ENCODE measurements at regions not wholly inside any gene's neighbourhood (a gene's known extent, or its start where the extent isn't known, plus 50 kb on each side); places are given as distances from the start of the nearest gene placed in this dataset.

GRCh38 chr6:140039364-140039763 is 664.9 kb upstream of the CITED2 start:
- H3K9me3 ChIP-seq = no peaks in the 10 kb centered on the region
- WGBS, 2 donors = 85% methylated on average over 2 of the region's 2 CpGs
- intact Hi-C loops (cut with DNase I; ENCODE audit: low total_unique reads) = no loop called here
- DNase-seq = no peak
- H3K4me3 ChIP-seq = no peak overlapping the region
- no peaks in the 10 kb centered on the region for H3K27me3 ChIP-seq
- H3K4me1 ChIP-seq = no peaks in the 10 kb centered on the region
- H3K27ac ChIP-seq = no peak overlapping the region
- TF ChIP-seq, protein P1, sequence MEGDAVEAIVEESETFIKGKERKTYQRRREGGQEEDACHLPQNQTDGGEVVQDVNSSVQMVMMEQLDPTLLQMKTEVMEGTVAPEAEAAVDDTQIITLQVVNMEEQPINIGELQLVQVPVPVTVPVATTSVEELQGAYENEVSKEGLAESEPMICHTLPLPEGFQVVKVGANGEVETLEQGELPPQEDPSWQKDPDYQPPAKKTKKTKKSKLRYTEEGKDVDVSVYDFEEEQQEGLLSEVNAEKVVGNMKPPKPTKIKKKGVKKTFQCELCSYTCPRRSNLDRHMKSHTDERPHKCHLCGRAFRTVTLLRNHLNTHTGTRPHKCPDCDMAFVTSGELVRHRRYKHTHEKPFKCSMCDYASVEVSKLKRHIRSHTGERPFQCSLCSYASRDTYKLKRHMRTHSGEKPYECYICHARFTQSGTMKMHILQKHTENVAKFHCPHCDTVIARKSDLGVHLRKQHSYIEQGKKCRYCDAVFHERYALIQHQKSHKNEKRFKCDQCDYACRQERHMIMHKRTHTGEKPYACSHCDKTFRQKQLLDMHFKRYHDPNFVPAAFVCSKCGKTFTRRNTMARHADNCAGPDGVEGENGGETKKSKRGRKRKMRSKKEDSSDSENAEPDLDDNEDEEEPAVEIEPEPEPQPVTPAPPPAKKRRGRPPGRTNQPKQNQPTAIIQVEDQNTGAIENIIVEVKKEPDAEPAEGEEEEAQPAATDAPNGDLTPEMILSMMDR (IDR thresholded peaks at IDR 0.05) = no peak
- no peak for TF ChIP-seq POLR2A (IDR thresholded peaks at IDR 0.05)
- no peaks in the 10 kb centered on the region for H3K36me3 ChIP-seq (ENCODE audit: low read depth, missing control alignments)

DNA sequence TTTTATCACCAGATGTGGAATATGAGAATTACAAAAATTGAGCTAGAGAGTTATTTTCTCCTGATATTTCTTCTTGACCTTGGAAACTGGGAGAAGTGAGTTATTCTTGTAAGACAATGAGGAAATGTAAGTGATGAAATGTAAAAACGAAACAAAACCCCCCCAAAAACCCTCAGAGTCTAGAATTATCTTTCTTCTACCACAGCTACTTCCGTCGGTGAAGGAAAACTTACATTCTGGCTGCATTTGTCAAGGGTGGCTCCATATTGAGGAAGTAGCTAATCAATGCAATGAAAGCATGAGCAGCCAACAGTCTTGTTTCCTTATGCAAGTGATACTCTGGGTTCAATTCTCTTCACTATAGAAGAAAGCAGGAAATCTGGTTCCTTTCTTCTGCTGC is 661.7 kb upstream of the CITED2 start:
- Histone ChIP-seq H3K27ac (no peak overlapping the region), H3K4me3 (no peak overlapping the region), H3K9me3 (no peaks in the 10 kb centered on the region), H3K27me3 (no peaks in the 10 kb centered on the region), H3K36me3 (ENCODE audit: low read depth, missing control alignments) (no peaks in the 10 kb centered on the region), H3K4me1 (no peaks in the 10 kb centered on the region)
- intact Hi-C loops (cut with DNase I; ENCODE audit: low total_unique reads) = no loop called here
- WGBS, 2 donors = 76 to 86% methylated on average over 3 of the region's 3 CpGs
- no peak for DNase-seq
- TF ChIP-seq, protein P1 (IDR thresholded peaks at IDR 0.05) = no peak
- no peak for TF ChIP-seq POLR2A (IDR thresholded peaks at IDR 0.05)

GRCh38 chr6:140032189-140032588 is 657.7 kb upstream of the CITED2 start:
- H3K9me3 ChIP-seq = no peaks in the 10 kb centered on the region
- no peak overlapping the region for H3K4me3 ChIP-seq
- no peaks in the 10 kb centered on the region for H3K27me3 ChIP-seq
- intact Hi-C loops (cut with DNase I; ENCODE audit: low total_unique reads) = no loop called here
- 88 to 100% methylated on average over 2 of the region's 2 CpGs for WGBS, 2 donors
- no peak overlapping the region for H3K27ac ChIP-seq
- no peak for DNase-seq
- no peaks in the 10 kb centered on the region for H3K36me3 ChIP-seq (ENCODE audit: low read depth, missing control alignments)
- no peaks in the 10 kb centered on the region for H3K4me1 ChIP-seq
- TF ChIP-seq POLR2A (IDR thresholded peaks at IDR 0.05) = no peak
- TF ChIP-seq, protein P1 (IDR thresholded peaks at IDR 0.05) = no peak

DNA sequence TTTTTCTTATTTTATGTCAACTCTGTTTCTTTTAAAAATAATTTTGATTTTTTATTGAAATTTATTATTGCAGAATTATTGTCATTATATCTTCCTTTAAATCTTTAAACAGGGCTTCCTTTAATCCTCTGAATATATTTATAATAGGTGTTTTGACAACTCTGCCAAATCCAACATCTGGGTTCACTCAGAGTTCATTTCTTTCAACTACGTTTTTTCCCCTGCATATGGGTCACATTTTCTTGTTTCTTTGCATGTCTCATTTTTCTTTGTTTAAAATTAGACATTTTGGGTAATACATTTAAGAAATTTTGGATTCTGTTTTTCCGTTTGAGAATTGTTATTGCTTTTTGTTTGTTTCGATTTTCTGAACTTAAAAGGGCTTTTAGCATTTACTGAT is 655.1 kb upstream of the CITED2 start:
- no peaks in the 10 kb centered on the region for H3K9me3 ChIP-seq
- H3K27ac ChIP-seq = no peak overlapping the region
- TF ChIP-seq, protein P1 (IDR thresholded peaks at IDR 0.05) = no peak
- TF ChIP-seq POLR2A (IDR thresholded peaks at IDR 0.05) = no peak
- no peaks in the 10 kb centered on the region for H3K4me1 ChIP-seq
- intact Hi-C loops (cut with DNase I; ENCODE audit: low total_unique reads) = no loop called here
- no peaks in the 10 kb centered on the region for H3K27me3 ChIP-seq
- DNase-seq = no peak
- WGBS, 2 donors = 86 to 91% methylated on average over 3 of the region's 3 CpGs
- H3K4me3 ChIP-seq = no peak overlapping the region
- no peaks in the 10 kb centered on the region for H3K36me3 ChIP-seq (ENCODE audit: low read depth, missing control alignments)

DNA sequence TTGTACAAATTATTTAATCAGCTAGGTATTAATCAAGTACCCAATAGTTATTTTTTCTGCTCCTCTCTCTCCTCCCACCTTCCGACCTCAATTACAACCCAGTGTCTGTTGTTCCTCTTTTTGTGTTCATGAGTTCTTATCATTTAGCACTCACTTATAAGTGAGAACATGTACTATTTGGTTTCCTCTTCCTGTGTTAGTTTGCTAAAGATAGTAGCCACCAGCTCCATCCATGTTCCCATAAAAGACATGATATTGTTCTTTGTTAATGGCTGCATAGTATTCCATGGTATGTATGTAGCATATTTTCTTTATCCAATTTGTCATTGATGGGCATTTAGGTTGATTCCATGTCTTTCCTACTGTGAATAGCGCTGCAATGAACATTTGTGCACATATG is 652.8 kb upstream of the CITED2 start:
- intact Hi-C loops (cut with DNase I; ENCODE audit: low total_unique reads) = no loop called here
- no peak overlapping the region for H3K4me3 ChIP-seq
- 90 to 94% methylated on average over 2 of the region's 2 CpGs for WGBS, 2 donors
- H3K9me3 ChIP-seq = no peaks in the 10 kb centered on the region
- H3K27ac ChIP-seq = no peak overlapping the region
- no peaks in the 10 kb centered on the region for H3K36me3 ChIP-seq (ENCODE audit: low read depth, missing control alignments)
- TF ChIP-seq, protein P1 (IDR thresholded peaks at IDR 0.05) = no peak
- TF ChIP-seq POLR2A (IDR thresholded peaks at IDR 0.05) = no peak
- no peak for DNase-seq
- H3K4me1 ChIP-seq = no peaks in the 10 kb centered on the region
- no peaks in the 10 kb centered on the region for H3K27me3 ChIP-seq
